Endodermal cell (in vitro differentiated cells): ENCODE measurements at regions not wholly inside any gene's neighbourhood (a gene's known extent, or its start where the extent isn't known, plus 50 kb on each side); places are given as distances from the start of the nearest gene placed in this dataset.

Experiments
- DNase-seq: peaks from one replicate; pipeline ENCODE4 v3.0.0-alpha.2; 2017
- H3K27ac ChIP-seq: 2 replicates; pipeline ENCODE4 v1.5.1; 2013; ENCODE audit warnings: mild to moderate bottlenecking, low read depth, low read length, moderate library complexity
- H3K27me3 ChIP-seq: 2 replicates; pipeline ENCODE4 v1.6.1; 2013; ENCODE audit warnings: mild to moderate bottlenecking, low read length, moderate library complexity; ENCODE audit not compliant: insufficient read depth, control insufficient read depth, poor library complexity, severe bottlenecking
- H3K36me3 ChIP-seq: 2 replicates; pipeline ENCODE4 v1.7.0; 2013; ENCODE audit warnings: mild to moderate bottlenecking, low read length, moderate library complexity; ENCODE audit not compliant: control insufficient read depth, insufficient read depth
- H3K4me1 ChIP-seq: one replicate; pipeline ENCODE4 v1.7.0; 2013; ENCODE audit warnings: low read length; ENCODE audit not compliant: control insufficient read depth, insufficient read depth
- H3K4me3 ChIP-seq: 2 replicates; pipeline ENCODE4 v1.5.1; 2013; ENCODE audit warnings: mild to moderate bottlenecking, low read length, moderate library complexity
- H3K9ac ChIP-seq: 2 replicates; pipeline ENCODE4 v1.6.1; 2013; ENCODE audit warnings: mild to moderate bottlenecking, low read length, moderate library complexity; ENCODE audit not compliant: poor library complexity, severe bottlenecking; ENCODE audit errors: extremely low read depth
- H3K9me3 ChIP-seq: 2 replicates; pipeline ENCODE4 v1.6.1; 2013; ENCODE audit warnings: mild to moderate bottlenecking, low read length, moderate library complexity; ENCODE audit not compliant: control insufficient read depth
- H3K27ac Mint-ChIP-seq: 2 replicates; pipeline ENCODE4 v1.8.0; 2020; ENCODE audit warnings: mixed read lengths
- H3K27me3 Mint-ChIP-seq: 2 replicates; pipeline ENCODE4 v1.8.0; 2021; ENCODE audit warnings: mild to moderate bottlenecking, mixed read lengths; ENCODE audit not compliant: insufficient read depth
- H3K36me3 Mint-ChIP-seq: 2 replicates; pipeline ENCODE4 v1.8.0; 2020; ENCODE audit warnings: low read depth, mixed read lengths
- H3K4me1 Mint-ChIP-seq: 2 replicates; pipeline ENCODE4 v1.8.0; 2020; ENCODE audit warnings: mixed read lengths
- H3K4me3 Mint-ChIP-seq: 2 replicates; pipeline ENCODE4 v1.8.0; 2020; ENCODE audit warnings: mild to moderate bottlenecking, moderate library complexity, mixed read lengths
- H3K9me3 Mint-ChIP-seq: 2 replicates; pipeline ENCODE4 v1.8.0; 2020; ENCODE audit warnings: mild to moderate bottlenecking, mixed read lengths
- CTCF ChIP-seq: fragments of 200-600 bp; sonication (generic); conservative IDR thresholded peaks from 2 replicates; pipeline ENCODE4 v1.5.0; 2021; ENCODE audit warnings: antibody characterized with exemption, mild to moderate bottlenecking
- WGBS, 2 experiments: methylation state at CpG; one replicate each; pipeline versions ENCODE4 v1.1.5 to v1.1.7; 2013; ENCODE audit warnings: missing lambda C conversion rate in 2 of 2, mixed read lengths in 1 of 2; ENCODE audit not compliant: insufficient coverage in 1 of 2, insufficient read length in 1 of 2; 5-methylcytosine and 5-hydroxymethylcytosine counted together

GRCh38 chr5:3195994-3196393 lies 399.6 kb upstream of the IRX1 start:
- Mint-ChIP-seq H3K27ac (no peak overlapping the region), H3K36me3 (no peaks in the 10 kb centered on the region), H3K4me1 (peaks cover 25% of the 10 kb centered on the region), H3K9me3 (no peaks in the 10 kb centered on the region), H3K4me3 (no peak overlapping the region), H3K27me3 (peaks cover 42% of the 10 kb centered on the region)
- TF ChIP-seq CTCF, result peak; percentile 73
- Histone ChIP-seq H3K27ac (no peak overlapping the region), H3K9ac (no peak overlapping the region), H3K27me3 (peaks cover 13% of the 10 kb centered on the region), H3K4me1 (no peaks in the 10 kb centered on the region), H3K4me3 (no peak overlapping the region), H3K36me3 (no peaks in the 10 kb centered on the region), H3K9me3 (no peaks in the 10 kb centered on the region)
- WGBS, 2 experiments, result 72 to 80% methylated on average over 4 to 8 of the region's 8 CpGs
- DNase-seq, result peak; percentile 71

- Histone ChIP-seq H3K27ac (no peak overlapping the region), H3K27me3 (peaks cover 13% of the 10 kb centered on the region), H3K9me3 (no peaks in the 10 kb centered on the region), H3K4me1 (no peaks in the 10 kb centered on the region), H3K36me3 (no peaks in the 10 kb centered on the region), H3K9ac (no peak overlapping the region), H3K4me3 (no peak overlapping the region)
- Mint-ChIP-seq H3K36me3 (no peaks in the 10 kb centered on the region), H3K4me3 (no peak overlapping the region), H3K27me3 (peaks cover 29% of the 10 kb centered on the region), H3K9me3 (no peaks in the 10 kb centered on the region), H3K4me1 (peaks cover 25% of the 10 kb centered on the region), H3K27ac (no peak overlapping the region)
- DNase-seq, result peak; percentile 44
- no peak for TF ChIP-seq CTCF
- 64 to 68% methylated on average over 6 to 13 of the region's 13 CpGs for WGBS, 2 experiments
Measured at GRCh38 chr5:3194684-3195083, 400.9 kb upstream of the IRX1 start.

- no peak for DNase-seq
- Mint-ChIP-seq H3K36me3 (no peaks in the 10 kb centered on the region), H3K27ac (no peak overlapping the region), H3K4me3 (no peak overlapping the region), H3K27me3 (peaks cover 25% of the 10 kb centered on the region), H3K9me3 (no peaks in the 10 kb centered on the region), H3K4me1 (peaks cover 25% of the 10 kb centered on the region)
- H3K9me3 ChIP-seq, result no peaks in the 10 kb centered on the region
- no peaks in the 10 kb centered on the region for H3K36me3 ChIP-seq
- H3K27me3 ChIP-seq, result peaks cover 13% of the 10 kb centered on the region
- H3K4me3 ChIP-seq, result no peak overlapping the region
- TF ChIP-seq CTCF, result peak; percentile 24
- no peaks in the 10 kb centered on the region for H3K4me1 ChIP-seq
- no peak overlapping the region for H3K9ac ChIP-seq
- 80 to 93% methylated on average over 3 to 7 of the region's 7 CpGs for WGBS, 2 experiments
- H3K27ac ChIP-seq, result no peak overlapping the region
Measured at GRCh38 chr5:3194271-3194670, 401.4 kb upstream of the IRX1 start.
